ENCODE measurements at regions not wholly inside any gene's neighbourhood (a gene's known extent, or its start where the extent isn't known, plus 50 kb on each side); places are given as distances from the start of the nearest gene placed in this dataset.

DNA sequence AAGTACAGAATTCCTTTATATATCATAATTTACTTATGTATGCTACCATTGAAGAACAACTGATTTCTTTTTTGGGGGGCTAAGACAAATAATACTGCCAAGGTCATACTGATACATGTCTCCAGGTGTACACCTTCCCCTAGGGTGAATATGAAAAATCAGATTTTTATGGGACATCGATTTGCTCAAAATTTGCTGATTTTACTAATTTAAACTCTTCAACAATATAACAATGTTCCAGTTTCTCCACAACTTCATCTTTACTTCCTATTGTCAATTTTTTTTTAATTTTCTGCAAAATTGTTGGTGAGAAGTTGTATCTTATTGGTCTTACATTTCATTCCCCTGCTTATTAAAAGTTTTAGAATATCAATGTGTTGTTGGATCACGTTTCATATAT is 495.4 kb upstream of the MANEA start:
- Mint-ChIP-seq H3K27me3 (ENCODE audit: insufficient read depth, low read depth) (no peaks in the 10 kb centered on the region), H3K4me3 (no peak overlapping the region), H3K36me3 (no peaks in the 10 kb centered on the region), H3K4me1 (no peaks in the 10 kb centered on the region), H3K9me3 (no peaks in the 10 kb centered on the region), H3K27ac (no peak overlapping the region)
- H3K79me2 ChIP-seq (ENCODE audit: low read depth): no peaks in the 10 kb centered on the region
- no peak overlapping the region for H3K27ac ChIP-seq
- no peak overlapping the region for H3K4me2 ChIP-seq
- no peaks in the 10 kb centered on the region for H4K20me1 ChIP-seq (ENCODE audit: low read depth)
- no peaks in the 10 kb centered on the region for H3K4me1 ChIP-seq
- DNase-seq (ENCODE audit: low spot score): no peak
- H2AFZ ChIP-seq (replicated peaks): no peak overlapping the region
- no peaks in the 10 kb centered on the region for H3K9me3 ChIP-seq (ENCODE audit: low read depth)
- TF ChIP-seq EZH2phosphoT487 (IDR thresholded peaks at IDR 0.05): no peak
- no peaks in the 10 kb centered on the region for H3K36me3 ChIP-seq
- H3K9ac ChIP-seq: no peak overlapping the region
- no peak overlapping the region for H3K4me3 ChIP-seq
- H3F3A ChIP-seq (ENCODE audit: low read depth): no peaks in the 10 kb centered on the region
- H3K27me3 ChIP-seq: no peaks in the 10 kb centered on the region

- Mint-ChIP-seq H3K4me3 (no peak overlapping the region), H3K9me3 (no peaks in the 10 kb centered on the region), H3K4me1 (peaks cover 7% of the 10 kb centered on the region), H3K36me3 (no peaks in the 10 kb centered on the region), H3K27ac (no peak overlapping the region), H3K27me3 (ENCODE audit: insufficient read depth, low read depth) (no peaks in the 10 kb centered on the region)
- Histone ChIP-seq H3K27ac (no peak overlapping the region), H3F3A (ENCODE audit: low read depth) (no peaks in the 10 kb centered on the region), H3K4me1 (no peaks in the 10 kb centered on the region), H3K9ac (no peak overlapping the region), H3K27me3 (no peaks in the 10 kb centered on the region), H3K4me2 (no peak overlapping the region), H3K36me3 (no peaks in the 10 kb centered on the region), H3K9me3 (ENCODE audit: low read depth) (no peaks in the 10 kb centered on the region), H3K4me3 (no peak overlapping the region), H4K20me1 (ENCODE audit: low read depth) (no peaks in the 10 kb centered on the region), H3K79me2 (ENCODE audit: low read depth) (no peaks in the 10 kb centered on the region), H2AFZ (replicated peaks) (no peak overlapping the region)
- DNase-seq (ENCODE audit: low spot score): no peak
- TF ChIP-seq EZH2 (IDR thresholded peaks at IDR 0.05) (no peak), CTCF (IDR thresholded peaks at IDR 0.05) (no peak), EZH2phosphoT487 (IDR thresholded peaks at IDR 0.05) (no peak)
These were observed 493.8 kb upstream of the MANEA start for GRCh38 chr6:95083506-95083905.

GRCh38 chr6:95084867-95085266 is 492.5 kb upstream of the MANEA start:
- no peak for TF ChIP-seq EZH2phosphoT487 (IDR thresholded peaks at IDR 0.05)
- TF ChIP-seq EZH2 (IDR thresholded peaks at IDR 0.05): no peak
- TF ChIP-seq CTCF (IDR thresholded peaks at IDR 0.05): no peak
- Histone ChIP-seq H3K4me1 (no peaks in the 10 kb centered on the region), H3K36me3 (no peaks in the 10 kb centered on the region), H3K4me2 (no peak overlapping the region), H3K9ac (no peak overlapping the region), H3K27me3 (no peaks in the 10 kb centered on the region), H3F3A (ENCODE audit: low read depth) (no peaks in the 10 kb centered on the region), H3K27ac (no peak overlapping the region), H3K79me2 (ENCODE audit: low read depth) (no peaks in the 10 kb centered on the region), H3K4me3 (no peak overlapping the region), H4K20me1 (ENCODE audit: low read depth) (no peaks in the 10 kb centered on the region), H3K9me3 (ENCODE audit: low read depth) (no peaks in the 10 kb centered on the region), H2AFZ (replicated peaks) (no peak overlapping the region)
- H3K4me1 Mint-ChIP-seq: peaks cover 7% of the 10 kb centered on the region
- H3K9me3 Mint-ChIP-seq: no peaks in the 10 kb centered on the region
- no peak overlapping the region for H3K27ac Mint-ChIP-seq
- no peak overlapping the region for H3K4me3 Mint-ChIP-seq
- no peak for DNase-seq (ENCODE audit: low spot score)
- H3K27me3 Mint-ChIP-seq (ENCODE audit: insufficient read depth, low read depth): no peaks in the 10 kb centered on the region
- H3K36me3 Mint-ChIP-seq: no peaks in the 10 kb centered on the region

DNA sequence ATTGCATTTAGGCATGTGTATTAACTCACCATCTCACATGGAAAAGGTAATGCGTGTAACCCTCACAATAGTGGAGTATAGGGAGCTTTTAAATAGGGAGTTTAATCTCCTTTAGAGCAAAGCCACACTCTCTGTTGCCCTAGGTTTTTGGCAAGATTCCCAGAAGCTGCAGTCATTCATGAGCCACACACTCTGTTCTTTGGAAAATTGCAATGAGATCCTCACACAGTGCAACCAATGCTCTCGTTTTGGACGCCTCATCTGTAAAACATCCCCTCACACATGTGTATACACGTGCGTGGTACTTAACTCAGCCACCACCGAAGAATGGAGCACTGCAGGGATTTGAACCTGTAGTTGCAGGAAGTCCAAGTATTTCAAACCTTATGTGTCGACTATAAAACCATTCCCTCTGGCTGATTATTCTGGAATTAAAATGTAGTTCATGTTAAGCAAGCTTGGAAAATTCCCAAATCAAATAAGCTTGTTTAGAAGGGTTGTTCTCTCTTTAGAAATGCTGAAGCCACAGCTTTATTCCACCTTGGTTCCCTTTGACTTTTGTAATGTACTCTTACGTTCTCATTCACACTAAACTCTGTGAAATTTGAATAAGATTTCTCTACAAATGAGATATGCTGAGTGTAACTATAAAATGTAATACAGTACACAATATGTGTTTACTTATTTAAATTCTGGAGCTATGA is 489.8 kb upstream of the MANEA start:
- Histone ChIP-seq H3K4me2 (no peak overlapping the region), H3K36me3 (no peaks in the 10 kb centered on the region), H3K27me3 (no peaks in the 10 kb centered on the region), H3K79me2 (ENCODE audit: low read depth) (no peaks in the 10 kb centered on the region), H3K4me1 (no peaks in the 10 kb centered on the region), H3F3A (ENCODE audit: low read depth) (no peaks in the 10 kb centered on the region), H3K9ac (no peak overlapping the region), H2AFZ (replicated peaks) (no peak overlapping the region), H3K27ac (no peak overlapping the region), H4K20me1 (ENCODE audit: low read depth) (no peaks in the 10 kb centered on the region), H3K4me3 (no peak overlapping the region), H3K9me3 (ENCODE audit: low read depth) (no peaks in the 10 kb centered on the region)
- no peak for TF ChIP-seq EZH2phosphoT487 (IDR thresholded peaks at IDR 0.05)
- TF ChIP-seq EZH2 (IDR thresholded peaks at IDR 0.05): no peak
- Mint-ChIP-seq H3K4me1 (peaks cover 14% of the 10 kb centered on the region), H3K4me3 (no peak overlapping the region), H3K36me3 (no peaks in the 10 kb centered on the region), H3K27me3 (ENCODE audit: insufficient read depth, low read depth) (no peaks in the 10 kb centered on the region), H3K9me3 (no peaks in the 10 kb centered on the region), H3K27ac (no peak overlapping the region)
- no peak for DNase-seq (ENCODE audit: low spot score)

Measured in neural progenitor cell (in vitro differentiated cells).